Body of pancreas (tissue), 4 donors: ENCODE measurements at regions not wholly inside any gene's neighbourhood (a gene's known extent, or its start where the extent isn't known, plus 50 kb on each side); places are given as distances from the start of the nearest gene placed in this dataset.
A peak's percentile ranks its signal among the peaks of the same experiment; 100 is the strongest.
"Not testable (repeated sequence)": the region's sequence is repeated elsewhere in the genome, so short reads cannot be mapped to it uniquely, and the experiment has no call there.

Source experiments
- ATAC-seq: fragments of 150-250 bp; one replicate; pipeline ENCODE4 v1.9.1; 2016
- DNase-seq, 4 donors: peaks; one replicate each; pipeline ENCODE4 v3.0.0-alpha.2; 2019
- H3K27ac ChIP-seq, 4 donors: fragments of 200-600 bp; sonication (generic); 1 replicate in 3 of 4; 2 replicates in 1 of 4; pipeline versions ENCODE4 v1.5.1 to v1.6.1; 2016 to 2019; ENCODE audit warnings: mild to moderate bottlenecking in 1 of 4, mixed read lengths in 1 of 4, moderate library complexity in 1 of 4
- H3K27me3 ChIP-seq, 2 donors: fragments of 200-600 bp; sonication (generic); one replicate each; pipeline ENCODE4 v1.6.0; 2016; ENCODE audit warnings: mild to moderate bottlenecking in 1 of 2
- H3K36me3 ChIP-seq, 2 donors: fragments of 200-600 bp; sonication (generic); replicated peaks in 1 of 2; 2 replicates each; pipeline ENCODE4 v1.5.1; 2016; ENCODE audit warnings: low read depth in 2 of 2; ENCODE audit not compliant: insufficient read depth in 1 of 2
- H3K4me1 ChIP-seq: fragments of 200-600 bp; sonication (generic); one replicate; pipeline ENCODE4 v1.6.0; 2016
- H3K4me3 ChIP-seq, 2 donors: fragments of 200-600 bp; sonication (generic); 1 replicate in 1 of 2; 2 replicates in 1 of 2; pipeline ENCODE4 v1.5.1; 2016 to 2019
- H3K9me3 ChIP-seq, 3 donors: fragments of 200-600 bp; sonication (generic); 1 replicate in 2 of 3; 2 replicates in 1 of 3; pipeline ENCODE4 v1.5.1; 2016
- WGBS, 2 donors: methylation state at CpG; one replicate each; pipeline ENCODE4 v1.1.5; 2017; 5-methylcytosine and 5-hydroxymethylcytosine counted together
- intact Hi-C: fragments of 100-400 bp; cut with DNase I; formaldehyde crosslinking; loops from one replicate; pipeline ENCODE4 v1.15.1; 2023

GRCh38 chr4:4050781-4051180, 175.9 kb downstream of the OTOP1 start:
- WGBS, 2 donors, result 88 to 94% methylated on average over 2 to 3 of the region's 3 CpGs
- DNase-seq, H3K36me3 ChIP-seq, H3K4me1 ChIP-seq, H3K4me3 ChIP-seq, H3K9me3 ChIP-seq, H3K27me3 ChIP-seq, ATAC-seq, intact Hi-C loops, H3K27ac ChIP-seq: not testable (repeated sequence)

- WGBS, 2 donors, result 54 to 93% methylated on average over 2 of the region's 2 CpGs
- H3K27ac ChIP-seq, ATAC-seq, H3K9me3 ChIP-seq, DNase-seq, intact Hi-C loops, H3K4me1 ChIP-seq, H3K27me3 ChIP-seq, H3K36me3 ChIP-seq, H3K4me3 ChIP-seq: not testable (repeated sequence)
Observed at GRCh38 chr4:4052933-4053332, 173.8 kb downstream of the OTOP1 start.

GRCh38 chr4:4057226-4057625, 169.5 kb downstream of the OTOP1 start:
- H3K27me3 ChIP-seq, H3K4me1 ChIP-seq, H3K4me3 ChIP-seq, DNase-seq, ATAC-seq, H3K27ac ChIP-seq, H3K36me3 ChIP-seq, intact Hi-C loops, H3K9me3 ChIP-seq: not testable (repeated sequence)
- 85 to 90% methylated on average over 2 of the region's 3 CpGs for WGBS, 2 donors

DNA sequence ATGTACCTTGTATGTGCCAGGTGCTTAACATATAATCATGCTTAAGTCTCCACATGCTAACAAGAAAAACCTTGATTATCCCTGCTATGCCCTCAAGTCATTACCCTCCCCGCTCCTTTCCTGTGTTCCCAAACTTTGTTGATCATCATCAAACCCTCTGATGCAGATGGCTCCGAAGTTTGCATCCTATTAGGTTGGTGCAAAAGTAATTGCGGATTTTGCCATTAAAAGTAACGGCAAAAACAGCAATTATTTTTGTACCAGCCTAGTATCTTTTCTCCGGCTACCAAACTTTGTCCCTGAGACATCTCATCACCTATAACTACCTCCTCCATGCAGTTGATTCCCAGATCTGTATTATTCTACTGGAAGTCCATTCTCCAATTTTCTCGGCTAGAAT, 142.6 kb downstream of the OTOP1 start:
- H3K27me3 ChIP-seq, H3K36me3 ChIP-seq, DNase-seq, intact Hi-C loops, H3K27ac ChIP-seq, H3K4me3 ChIP-seq, H3K9me3 ChIP-seq, ATAC-seq, H3K4me1 ChIP-seq: not testable (repeated sequence)
- WGBS, 2 donors, result 73 to 79% methylated on average over 6 of the region's 6 CpGs

DNA sequence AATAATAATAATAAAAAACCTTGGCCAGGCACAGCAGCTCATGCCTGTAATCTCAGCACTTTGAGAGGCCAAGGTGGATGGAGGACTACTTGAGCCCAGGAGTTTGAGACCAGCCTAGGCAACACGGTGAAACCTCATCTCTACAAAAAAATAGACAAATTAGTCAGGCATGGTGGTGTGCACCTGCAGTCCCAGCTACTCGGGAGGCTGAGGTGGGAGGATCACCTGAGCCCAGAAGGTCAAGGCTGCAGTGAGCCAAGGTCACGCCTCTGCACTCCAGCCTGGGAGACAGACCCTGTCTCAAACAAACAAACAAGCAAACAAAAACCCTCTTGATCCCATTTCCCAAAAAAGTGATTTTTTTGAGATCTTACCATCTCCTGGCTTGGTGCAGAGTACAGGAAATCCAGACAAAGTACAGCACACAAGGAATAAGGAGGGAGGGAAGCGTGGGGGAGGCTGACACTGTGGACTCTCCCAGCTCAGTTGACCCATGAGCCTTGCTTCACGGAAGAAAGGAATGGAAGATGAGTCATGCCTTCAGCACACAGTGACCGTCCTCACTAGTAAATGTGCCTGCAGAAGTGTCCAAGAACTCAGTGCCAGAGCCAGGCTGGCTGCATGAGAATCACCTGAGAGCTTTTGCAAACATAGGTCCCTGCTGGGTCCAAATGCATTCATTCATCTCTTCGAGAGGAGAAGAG, 136.9 kb downstream of the OTOP1 start:
- WGBS, 2 donors, result 37 to 38% methylated on average over 7 of the region's 7 CpGs
- intact Hi-C loops, H3K4me1 ChIP-seq, H3K36me3 ChIP-seq, H3K4me3 ChIP-seq, H3K27ac ChIP-seq, H3K9me3 ChIP-seq, ATAC-seq, H3K27me3 ChIP-seq: not testable (repeated sequence)
- peak in 1 of 4 donors; percentile 5 for DNase-seq

DNA sequence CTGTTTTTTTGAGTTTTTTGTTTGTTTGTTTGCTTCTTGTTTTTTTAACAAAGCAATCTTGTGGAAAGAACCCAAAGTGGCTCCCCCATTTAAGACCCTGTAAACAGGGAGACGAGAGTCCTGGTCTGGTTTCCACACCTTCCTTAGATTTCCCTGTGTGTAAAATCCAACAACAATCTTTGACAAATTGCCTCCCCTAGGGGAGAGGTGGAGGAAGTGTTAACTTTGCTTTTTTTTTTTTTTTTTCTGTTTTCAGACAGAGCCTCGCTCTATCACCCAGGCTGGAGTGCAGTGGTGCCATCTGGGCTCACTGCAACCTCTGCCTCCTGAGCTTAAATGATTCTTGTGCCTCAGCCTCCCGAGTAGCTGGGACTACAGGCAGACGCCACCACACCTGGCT, 136.0 kb downstream of the OTOP1 start:
- intact Hi-C loops, H3K27ac ChIP-seq, H3K4me3 ChIP-seq, ATAC-seq, H3K27me3 ChIP-seq, H3K9me3 ChIP-seq, H3K36me3 ChIP-seq, DNase-seq, H3K4me1 ChIP-seq: not testable (repeated sequence)
- 38 to 56% methylated on average over 4 of the region's 4 CpGs for WGBS, 2 donors

- H3K27me3 ChIP-seq, H3K36me3 ChIP-seq, DNase-seq, ATAC-seq, H3K4me3 ChIP-seq, intact Hi-C loops, H3K27ac ChIP-seq, H3K9me3 ChIP-seq, H3K4me1 ChIP-seq: not testable (repeated sequence)
- 58 to 67% methylated on average over 4 of the region's 4 CpGs for WGBS, 2 donors
Observed at GRCh38 chr4:4092159-4092558, 134.6 kb downstream of the OTOP1 start.

- H3K27ac ChIP-seq, ATAC-seq, H3K4me1 ChIP-seq, intact Hi-C loops, H3K4me3 ChIP-seq, H3K27me3 ChIP-seq, DNase-seq, H3K9me3 ChIP-seq, H3K36me3 ChIP-seq: not testable (repeated sequence)
- 83% methylated on average over 4 of the region's 4 CpGs; no CpG with 5 or more reads in 1 of the 2 donors for WGBS, 2 donors
Observed at GRCh38 chr4:4099610-4100009, 127.1 kb downstream of the OTOP1 start.

- peak in 3 of 4 donors; percentile 11 to 16 (median 15) for DNase-seq
- ATAC-seq, H3K4me1 ChIP-seq, H3K27ac ChIP-seq, H3K27me3 ChIP-seq, intact Hi-C loops, H3K36me3 ChIP-seq, H3K9me3 ChIP-seq: not testable (repeated sequence)
- WGBS, 2 donors, result 0% methylated on average over 14 of the region's 36 CpGs; no CpG with 5 or more reads in 1 of the 2 donors
- H3K4me3 ChIP-seq, result peak overlapping the region; percentile 30 to 36
Observed at GRCh38 chr4:4106923-4107322, 119.8 kb downstream of the OTOP1 start.
